Vagina (tissue), 2 donors: ENCODE measurements at regions not wholly inside any gene's neighbourhood (a gene's known extent, or its start where the extent isn't known, plus 50 kb on each side); places are given as distances from the start of the nearest gene placed in this dataset.

ENCODE experiments used
- DNase-seq, 2 donors: peaks; one replicate each; pipeline ENCODE4 v3.0.0-alpha.2; 2017; ENCODE audit errors: extremely low spot score in 2 of 2
- H3K27ac ChIP-seq: fragments of 200-600 bp; sonication (generic); one replicate; pipeline ENCODE4 v1.5.1; 2019
- H3K27me3 ChIP-seq: fragments of 200-600 bp; sonication (generic); one replicate; pipeline ENCODE4 v1.5.1; 2019
- H3K36me3 ChIP-seq, 2 donors: fragments of 200-600 bp; sonication (generic); one replicate each; pipeline ENCODE4 v1.5.1; 2017 to 2019
- H3K4me1 ChIP-seq: fragments of 200-600 bp; sonication (generic); one replicate; pipeline ENCODE4 v1.5.1; 2019
- H3K4me3 ChIP-seq, 2 donors: fragments of 200-600 bp; sonication (generic); 1 replicate in 1 of 2; 2 replicates in 1 of 2; pipeline ENCODE4 v1.5.1; 2016 to 2019
- H3K9me3 ChIP-seq: fragments of 200-600 bp; sonication (generic); one replicate; pipeline ENCODE4 v1.5.1; 2019
- CTCF ChIP-seq, 3 experiments: fragments of 450-650 bp in 2 of 3; fragments of 200-600 bp in 1 of 3; sonication (generic) in 1 of 3; IDR thresholded peaks; one replicate each; pipeline ENCODE4 v1.5.1; 2017 to 2019; ENCODE audit warnings: antibody characterized with exemption in 3 of 3, mild to moderate bottlenecking in 2 of 3, moderate library complexity in 2 of 3
- POLR2A ChIP-seq, 2 donors: fragments of 450-650 bp; IDR thresholded peaks; one replicate each; pipeline ENCODE4 v1.6.1; 2017; ENCODE audit warnings: antibody characterized with exemption in 2 of 2, mild to moderate bottlenecking in 2 of 2, moderate library complexity in 2 of 2
- POLR2AphosphoS5 ChIP-seq, 2 donors: sonication (generic); formaldehyde crosslinking; IDR thresholded peaks; one replicate each; pipeline ENCODE4 v1.9.0; 2017; ENCODE audit warnings: antibody characterized with exemption in 2 of 2, mild to moderate bottlenecking in 2 of 2, low read depth in 1 of 2; ENCODE audit not compliant: insufficient read depth in 1 of 2
- intact Hi-C: fragments of 100-400 bp; cut with DNase I; formaldehyde crosslinking; loops from one replicate; pipeline ENCODE4 v1.15.1; 2023

GRCh38 chr16:52725043-52725442 is 178.1 kb upstream of the TOX3 start:
- TF ChIP-seq POLR2A (IDR thresholded peaks at IDR 0.05) (no peak), POLR2AphosphoS5 (IDR thresholded peaks at IDR 0.05; ENCODE audit: insufficient read depth in 1 of 2, low read depth in 1 of 2) (no peak), CTCF (IDR thresholded peaks at IDR 0.05) (no peak)
- intact Hi-C loops, result no loop called here
- no peaks in the 10 kb centered on the region for H3K27me3 ChIP-seq
- no peaks in the 10 kb centered on the region for H3K9me3 ChIP-seq
- H3K27ac ChIP-seq, result no peak overlapping the region
- no peak for DNase-seq
- no peaks in the 10 kb centered on the region for H3K36me3 ChIP-seq
- H3K4me3 ChIP-seq, result no peak overlapping the region
- no peaks in the 10 kb centered on the region for H3K4me1 ChIP-seq

- intact Hi-C loops, result no loop called here
- no peak for DNase-seq
- H3K4me1 ChIP-seq, result no peaks in the 10 kb centered on the region
- no peaks in the 10 kb centered on the region for H3K36me3 ChIP-seq
- no peak overlapping the region for H3K27ac ChIP-seq
- H3K9me3 ChIP-seq, result no peaks in the 10 kb centered on the region
- H3K27me3 ChIP-seq, result no peaks in the 10 kb centered on the region
- H3K4me3 ChIP-seq, result no peak overlapping the region
- TF ChIP-seq CTCF (IDR thresholded peaks at IDR 0.05), result no peak
- TF ChIP-seq POLR2A (IDR thresholded peaks at IDR 0.05), result no peak
- no peak for TF ChIP-seq POLR2AphosphoS5 (IDR thresholded peaks at IDR 0.05; ENCODE audit: insufficient read depth in 1 of 2, low read depth in 1 of 2)
Measured at GRCh38 chr16:52721331-52721730, 174.4 kb upstream of the TOX3 start.

GRCh38 chr16:52718046-52718445 is 171.1 kb upstream of the TOX3 start:
- TF ChIP-seq POLR2A (IDR thresholded peaks at IDR 0.05) (no peak), POLR2AphosphoS5 (IDR thresholded peaks at IDR 0.05; ENCODE audit: insufficient read depth in 1 of 2, low read depth in 1 of 2) (no peak), CTCF (IDR thresholded peaks at IDR 0.05) (no peak)
- H3K27me3 ChIP-seq, result no peaks in the 10 kb centered on the region
- no peaks in the 10 kb centered on the region for H3K4me1 ChIP-seq
- H3K36me3 ChIP-seq, result no peaks in the 10 kb centered on the region
- intact Hi-C loops, result no loop called here
- no peak overlapping the region for H3K27ac ChIP-seq
- H3K4me3 ChIP-seq, result no peak overlapping the region
- DNase-seq, result no peak
- no peaks in the 10 kb centered on the region for H3K9me3 ChIP-seq

- DNase-seq, result no peak
- Histone ChIP-seq H3K9me3 (no peaks in the 10 kb centered on the region), H3K4me3 (no peak overlapping the region), H3K27ac (no peak overlapping the region), H3K27me3 (no peaks in the 10 kb centered on the region), H3K36me3 (no peaks in the 10 kb centered on the region), H3K4me1 (no peaks in the 10 kb centered on the region)
- TF ChIP-seq CTCF (IDR thresholded peaks at IDR 0.05), result no peak
- TF ChIP-seq POLR2A (IDR thresholded peaks at IDR 0.05), result no peak
- no peak for TF ChIP-seq POLR2AphosphoS5 (IDR thresholded peaks at IDR 0.05; ENCODE audit: insufficient read depth in 1 of 2, low read depth in 1 of 2)
- intact Hi-C loops, result no loop called here
Measured at GRCh38 chr16:52713740-52714139, 166.8 kb upstream of the TOX3 start.

- Histone ChIP-seq H3K27ac (no peak overlapping the region), H3K4me3 (no peak overlapping the region), H3K36me3 (no peaks in the 10 kb centered on the region), H3K27me3 (no peaks in the 10 kb centered on the region), H3K9me3 (no peaks in the 10 kb centered on the region), H3K4me1 (no peaks in the 10 kb centered on the region)
- DNase-seq, result no peak
- intact Hi-C loops, result no loop called here
- no peak for TF ChIP-seq POLR2AphosphoS5 (IDR thresholded peaks at IDR 0.05; ENCODE audit: insufficient read depth in 1 of 2, low read depth in 1 of 2)
- no peak for TF ChIP-seq CTCF (IDR thresholded peaks at IDR 0.05)
- no peak for TF ChIP-seq POLR2A (IDR thresholded peaks at IDR 0.05)
Measured at GRCh38 chr16:52709306-52709705, 162.4 kb upstream of the TOX3 start.
